Heart left ventricle (tissue), 13 donors: ENCODE measurements at regions not wholly inside any gene's neighbourhood (a gene's known extent, or its start where the extent isn't known, plus 50 kb on each side); places are given as distances from the start of the nearest gene placed in this dataset.

Source experiments
- CTCF ChIP-seq, 12 donors: fragments of 200-600 bp; sonication (generic) in 4 of 12; IDR thresholded peaks; one replicate each; pipeline versions ENCODE4 v1.5.0 to v1.8.0; 2018 to 2022; ENCODE audit warnings: antibody characterized with exemption in 12 of 12, mild to moderate bottlenecking in 5 of 12
- POLR2A ChIP-seq, 2 donors: fragments of 450-650 bp; IDR thresholded peaks; one replicate each; pipeline ENCODE4 v1.6.1; 2017; ENCODE audit warnings: antibody characterized with exemption in 2 of 2, mild to moderate bottlenecking in 2 of 2, moderate library complexity in 2 of 2
- donor health status: ischemic (EF 13 %, LVEDD 7.1; RV severe dilation, severe dysfunction).
- donor health status: DM: no; HTN: yes; CAD: no.
- donor health status: DM: no; HTN: no; CAD: no.
- donor health status: ischemic (EF 25% LVEDD 6.9; RV normal size, moderate dysfunction).
- donor health status: ischemic (EF 25% LVEDD 5.7; RV mildly dilated, moderate dysfunction).
- donor health status: ischemic (EF 35%, LVEDD 5.7; RV mildly dilated, moderate dysfunction).
- donor health status: nonischemic (EF 11% LVEDD 7.7; RV severe dilation, severe dysfunction).
- donor health status: DM: yes; HTN: yes; CAD: no.
- donor health status: PGD.
- donor health status: ischemic (EF 29% LVEDD 5.4; RV normal size, mild dysfunction).
- donor health status: nonischemic (EF 23%, LVEDD 6.1; RV moderate dilation, normal function).

DNA sequence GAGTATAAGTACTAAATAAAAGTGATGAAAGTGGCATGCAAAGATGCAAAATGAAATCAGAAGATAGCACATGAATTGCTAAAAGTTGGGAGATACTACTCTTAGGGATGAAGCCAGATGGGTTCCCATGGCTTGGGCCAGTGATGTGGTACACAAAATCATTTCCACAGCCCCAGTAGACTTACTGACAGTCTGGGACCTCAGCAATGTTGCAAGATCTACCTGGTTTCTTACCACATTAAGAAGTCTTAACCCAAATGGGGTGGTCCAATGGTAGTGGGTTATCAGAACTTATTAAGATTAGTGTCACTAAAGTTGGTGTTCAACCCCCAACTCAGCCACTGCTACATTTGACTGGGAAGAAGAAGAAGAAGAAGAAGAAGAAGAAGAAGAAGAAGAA is 227.7 kb upstream of the IRF2BP2 start:
- TF ChIP-seq CTCF (IDR thresholded peaks at IDR 0.05) (no peak), POLR2A (IDR thresholded peaks at IDR 0.05) (no peak)
